ENCODE measurements at regions not wholly inside any gene's neighbourhood (a gene's known extent, or its start where the extent isn't known, plus 50 kb on each side); places are given as distances from the start of the nearest gene placed in this dataset.

GRCh38 chr2:12612168-12612567 is 104.6 kb upstream of the TRIB2 start:
- no peak for TF ChIP-seq CTCF (IDR thresholded peaks at IDR 0.05; ENCODE audit: control insufficient read depth, extremely low read depth, insufficient read depth)
- no peak overlapping the region for H3K4me3 ChIP-seq (ENCODE audit: low read depth, low read length)
- no peak for DNase-seq (ENCODE audit: low read depth)

- DNase-seq (ENCODE audit: low read depth) = no peak
- no peak for TF ChIP-seq CTCF (IDR thresholded peaks at IDR 0.05; ENCODE audit: control insufficient read depth, extremely low read depth, insufficient read depth)
These were observed 104.1 kb upstream of the TRIB2 start for GRCh38 chr2:12612671-12613070.

GRCh38 chr2:12613137-12613835 is 103.5 kb upstream of the TRIB2 start:
- no peak for TF ChIP-seq CTCF (IDR thresholded peaks at IDR 0.05; ENCODE audit: control insufficient read depth, extremely low read depth, insufficient read depth)
- no peak for DNase-seq (ENCODE audit: low read depth)
- no peak overlapping the region for H3K4me3 ChIP-seq (ENCODE audit: low read depth, low read length)

More at GRCh38 chr2:12612671-12613070, 104.1 kb upstream of the TRIB2 start:
- H3K4me3 ChIP-seq (ENCODE audit: low read depth, low read length) = no peak overlapping the region

- H3K4me3 ChIP-seq (ENCODE audit: low read depth, low read length) = no peak overlapping the region
- DNase-seq (ENCODE audit: low read depth) = no peak
These were observed 101.2 kb upstream of the TRIB2 start for GRCh38 chr2:12615509-12615908.

GRCh38 chr2:12616456-12617156 is 100.1 kb upstream of the TRIB2 start:
- no peak for TF ChIP-seq CTCF (IDR thresholded peaks at IDR 0.05; ENCODE audit: control insufficient read depth, extremely low read depth, insufficient read depth)
- H3K4me3 ChIP-seq (ENCODE audit: low read depth, low read length) = no peak overlapping the region
- no peak for DNase-seq (ENCODE audit: low read depth)

More at GRCh38 chr2:12615509-12615908, 101.2 kb upstream of the TRIB2 start:
- TF ChIP-seq CTCF (IDR thresholded peaks at IDR 0.05; ENCODE audit: control insufficient read depth, extremely low read depth, insufficient read depth) = no peak

GRCh38 chr2:12617366-12617765 is 99.4 kb upstream of the TRIB2 start:
- TF ChIP-seq CTCF (IDR thresholded peaks at IDR 0.05; ENCODE audit: control insufficient read depth, extremely low read depth, insufficient read depth) = no peak
- no peak overlapping the region for H3K4me3 ChIP-seq (ENCODE audit: low read depth, low read length)
- no peak for DNase-seq (ENCODE audit: low read depth)

Data from LNCaP clone FGC (cell line).